Muscle layer of colon (tissue), 2 donors: ENCODE measurements at regions not wholly inside any gene's neighbourhood (a gene's known extent, or its start where the extent isn't known, plus 50 kb on each side); places are given as distances from the start of the nearest gene placed in this dataset.

Experiments
- H3K27ac ChIP-seq: one replicate; pipeline ENCODE4 v1.7.0; 2013; ENCODE audit warnings: low read depth, mild to moderate bottlenecking, low read length, moderate library complexity
- H3K27me3 ChIP-seq, 2 donors: one replicate each; pipeline ENCODE4 v1.7.0; 2013; ENCODE audit warnings: low read length in 2 of 2, mild to moderate bottlenecking in 2 of 2; ENCODE audit not compliant: insufficient read depth in 2 of 2, control insufficient read depth in 1 of 2
- H3K36me3 ChIP-seq: one replicate; pipeline ENCODE4 v1.7.0; 2013; ENCODE audit warnings: mild to moderate bottlenecking, low read length; ENCODE audit not compliant: insufficient read depth
- H3K4me1 ChIP-seq: one replicate; pipeline ENCODE4 v1.7.0; 2013; ENCODE audit warnings: mild to moderate bottlenecking, low read length; ENCODE audit not compliant: insufficient read depth
- H3K4me3 ChIP-seq, 2 donors: one replicate each; pipeline ENCODE4 v1.7.0; 2013; ENCODE audit warnings: low read length in 2 of 2, low read depth in 1 of 2, mild to moderate bottlenecking in 1 of 2, moderate library complexity in 1 of 2
- H3K9ac ChIP-seq: one replicate; pipeline ENCODE4 v1.7.0; 2013; ENCODE audit warnings: low read length
- H3K9me3 ChIP-seq: one replicate; pipeline ENCODE4 v1.7.0; 2013; ENCODE audit warnings: mild to moderate bottlenecking, low read length
- donor health status: abdominal sarcoma.
- donor health status: Adenocarcinoma of cecum.

- Histone ChIP-seq H3K9me3 (no peaks in the 10 kb centered on the region), H3K4me1 (peaks cover 11% of the 10 kb centered on the region), H3K27me3 (no peaks in the 10 kb centered on the region), H3K9ac (no peak overlapping the region), H3K4me3 (no peak overlapping the region), H3K36me3 (no peaks in the 10 kb centered on the region), H3K27ac (no peak overlapping the region)
Observed at GRCh38 chr1:208652296-208653160, 408.3 kb upstream of the PLXNA2 start.

GRCh38 chr1:208653426-208653825 is 409.2 kb upstream of the PLXNA2 start:
- Histone ChIP-seq H3K4me1 (peaks cover 11% of the 10 kb centered on the region), H3K27ac (no peak overlapping the region), H3K9ac (no peak overlapping the region), H3K36me3 (no peaks in the 10 kb centered on the region), H3K27me3 (no peaks in the 10 kb centered on the region), H3K9me3 (no peaks in the 10 kb centered on the region), H3K4me3 (no peak overlapping the region)

GRCh38 chr1:208654241-208654640 is 410.1 kb upstream of the PLXNA2 start:
- Histone ChIP-seq H3K9ac (no peak overlapping the region), H3K9me3 (no peaks in the 10 kb centered on the region), H3K36me3 (no peaks in the 10 kb centered on the region), H3K27me3 (no peaks in the 10 kb centered on the region), H3K27ac (no peak overlapping the region), H3K4me3 (no peak overlapping the region), H3K4me1 (peaks cover 11% of the 10 kb centered on the region)

- Histone ChIP-seq H3K27ac (no peak overlapping the region), H3K4me3 (no peak overlapping the region), H3K4me1 (no peaks in the 10 kb centered on the region), H3K27me3 (no peaks in the 10 kb centered on the region), H3K36me3 (no peaks in the 10 kb centered on the region), H3K9ac (no peak overlapping the region), H3K9me3 (no peaks in the 10 kb centered on the region)
Observed at GRCh38 chr1:208665936-208666335, 421.8 kb upstream of the PLXNA2 start.

- Histone ChIP-seq H3K27ac (no peak overlapping the region), H3K9me3 (no peaks in the 10 kb centered on the region), H3K9ac (no peak overlapping the region), H3K4me3 (no peak overlapping the region), H3K27me3 (no peaks in the 10 kb centered on the region), H3K4me1 (no peaks in the 10 kb centered on the region), H3K36me3 (no peaks in the 10 kb centered on the region)
Observed at GRCh38 chr1:208668991-208669390, 424.8 kb upstream of the PLXNA2 start.

GRCh38 chr1:208670778-208671177 is 426.6 kb upstream of the PLXNA2 start:
- Histone ChIP-seq H3K36me3 (no peaks in the 10 kb centered on the region), H3K27ac (no peak overlapping the region), H3K9me3 (no peaks in the 10 kb centered on the region), H3K4me3 (no peak overlapping the region), H3K9ac (no peak overlapping the region), H3K4me1 (no peaks in the 10 kb centered on the region), H3K27me3 (no peaks in the 10 kb centered on the region)

- H3K4me3 ChIP-seq, result no peak overlapping the region
- no peak overlapping the region for H3K27ac ChIP-seq
- no peaks in the 10 kb centered on the region for H3K36me3 ChIP-seq
- H3K4me1 ChIP-seq, result no peaks in the 10 kb centered on the region
- H3K9me3 ChIP-seq, result no peaks in the 10 kb centered on the region
- H3K27me3 ChIP-seq, result no peaks in the 10 kb centered on the region
- H3K9ac ChIP-seq, result no peak overlapping the region
Observed at GRCh38 chr1:208681878-208682663, 437.9 kb upstream of the PLXNA2 start.

- Histone ChIP-seq H3K4me3 (no peak overlapping the region), H3K9ac (no peak overlapping the region), H3K9me3 (no peaks in the 10 kb centered on the region), H3K36me3 (no peaks in the 10 kb centered on the region), H3K4me1 (no peaks in the 10 kb centered on the region), H3K27ac (no peak overlapping the region), H3K27me3 (no peaks in the 10 kb centered on the region)
Observed at GRCh38 chr1:208682664-208683013, 438.5 kb upstream of the PLXNA2 start.

GRCh38 chr1:208683141-208683540 is 439.0 kb upstream of the PLXNA2 start:
- H3K27ac ChIP-seq, result no peak overlapping the region
- no peak overlapping the region for H3K4me3 ChIP-seq
- no peaks in the 10 kb centered on the region for H3K36me3 ChIP-seq
- no peaks in the 10 kb centered on the region for H3K4me1 ChIP-seq
- no peaks in the 10 kb centered on the region for H3K27me3 ChIP-seq
- no peak overlapping the region for H3K9ac ChIP-seq
- H3K9me3 ChIP-seq, result no peaks in the 10 kb centered on the region

GRCh38 chr1:208684192-208684591 is 440.0 kb upstream of the PLXNA2 start:
- Histone ChIP-seq H3K27me3 (no peaks in the 10 kb centered on the region), H3K4me1 (no peaks in the 10 kb centered on the region), H3K36me3 (no peaks in the 10 kb centered on the region), H3K4me3 (no peak overlapping the region), H3K27ac (no peak overlapping the region), H3K9ac (no peak overlapping the region), H3K9me3 (no peaks in the 10 kb centered on the region)

- no peak overlapping the region for H3K4me3 ChIP-seq
- no peaks in the 10 kb centered on the region for H3K27me3 ChIP-seq
- H3K36me3 ChIP-seq, result no peaks in the 10 kb centered on the region
- no peaks in the 10 kb centered on the region for H3K9me3 ChIP-seq
- H3K4me1 ChIP-seq, result no peaks in the 10 kb centered on the region
- H3K27ac ChIP-seq, result no peak overlapping the region
- H3K9ac ChIP-seq, result no peak overlapping the region
Observed at GRCh38 chr1:208686592-208686991, 442.4 kb upstream of the PLXNA2 start.
